ENCODE measurements at regions not wholly inside any gene's neighbourhood (a gene's known extent, or its start where the extent isn't known, plus 50 kb on each side); places are given as distances from the start of the nearest gene placed in this dataset.

DNA sequence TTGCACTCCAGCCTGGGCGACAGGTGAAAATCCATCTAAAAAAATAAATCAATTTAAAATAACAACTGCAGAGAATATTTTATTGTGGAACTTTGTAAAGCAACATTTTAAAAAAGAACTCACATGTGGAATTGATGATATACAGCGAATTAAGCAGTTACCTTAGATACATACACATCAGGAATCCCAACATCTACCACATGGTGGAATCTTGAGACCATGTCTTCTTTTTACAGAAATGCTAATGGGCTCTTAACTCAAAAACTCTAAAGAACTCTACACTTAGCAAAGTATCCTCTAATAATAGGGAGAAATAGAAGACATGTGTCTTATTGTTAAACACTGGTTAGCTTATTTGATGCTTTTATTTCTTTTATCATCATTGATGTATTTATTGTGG, 373.6 kb downstream of the CDH7 start:
- intact Hi-C loops (cut with DNase I) = no loop called here
- Histone ChIP-seq H3K36me3 (no peaks in the 10 kb centered on the region), H3K27ac (no peak overlapping the region), H3K4me3 (no peak overlapping the region), H3K9me3 (no peaks in the 10 kb centered on the region), H3K27me3 (no peaks in the 10 kb centered on the region), H3K4me1 (no peaks in the 10 kb centered on the region)
- ATAC-seq = no peak
- no peak for DNase-seq
- TF ChIP-seq, protein P1, sequence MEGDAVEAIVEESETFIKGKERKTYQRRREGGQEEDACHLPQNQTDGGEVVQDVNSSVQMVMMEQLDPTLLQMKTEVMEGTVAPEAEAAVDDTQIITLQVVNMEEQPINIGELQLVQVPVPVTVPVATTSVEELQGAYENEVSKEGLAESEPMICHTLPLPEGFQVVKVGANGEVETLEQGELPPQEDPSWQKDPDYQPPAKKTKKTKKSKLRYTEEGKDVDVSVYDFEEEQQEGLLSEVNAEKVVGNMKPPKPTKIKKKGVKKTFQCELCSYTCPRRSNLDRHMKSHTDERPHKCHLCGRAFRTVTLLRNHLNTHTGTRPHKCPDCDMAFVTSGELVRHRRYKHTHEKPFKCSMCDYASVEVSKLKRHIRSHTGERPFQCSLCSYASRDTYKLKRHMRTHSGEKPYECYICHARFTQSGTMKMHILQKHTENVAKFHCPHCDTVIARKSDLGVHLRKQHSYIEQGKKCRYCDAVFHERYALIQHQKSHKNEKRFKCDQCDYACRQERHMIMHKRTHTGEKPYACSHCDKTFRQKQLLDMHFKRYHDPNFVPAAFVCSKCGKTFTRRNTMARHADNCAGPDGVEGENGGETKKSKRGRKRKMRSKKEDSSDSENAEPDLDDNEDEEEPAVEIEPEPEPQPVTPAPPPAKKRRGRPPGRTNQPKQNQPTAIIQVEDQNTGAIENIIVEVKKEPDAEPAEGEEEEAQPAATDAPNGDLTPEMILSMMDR (IDR thresholded peaks at IDR 0.05) = no peak

DNA sequence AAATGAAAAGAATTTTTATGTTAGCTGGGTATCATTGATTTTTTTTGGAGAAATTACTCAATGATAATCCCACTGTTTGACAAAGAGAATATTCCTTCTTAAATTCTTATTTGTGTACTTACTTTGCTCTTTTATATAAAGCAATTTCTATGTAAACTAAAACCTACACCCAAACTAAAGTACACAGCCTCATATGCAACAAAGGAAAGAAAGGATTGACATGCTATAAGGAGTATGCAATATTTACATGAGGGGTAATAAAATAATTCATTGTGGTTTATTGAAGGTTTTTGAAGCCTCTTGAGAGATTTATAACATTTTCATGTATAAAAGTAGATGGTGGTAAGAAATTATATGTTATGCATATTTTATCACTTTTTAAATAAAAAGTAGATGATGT, 368.5 kb downstream of the CDH7 start:
- no peak overlapping the region for H3K27ac ChIP-seq
- no peaks in the 10 kb centered on the region for H3K36me3 ChIP-seq
- no peaks in the 10 kb centered on the region for H3K9me3 ChIP-seq
- DNase-seq (no peak), ATAC-seq (no peak)
- no peaks in the 10 kb centered on the region for H3K27me3 ChIP-seq
- no peak overlapping the region for H3K4me3 ChIP-seq
- TF ChIP-seq, protein P1 (IDR thresholded peaks at IDR 0.05) = no peak
- intact Hi-C loops (cut with DNase I) = no loop called here
- no peaks in the 10 kb centered on the region for H3K4me1 ChIP-seq

- no peak for DNase-seq
- no peak for ATAC-seq
- TF ChIP-seq, protein P1 (IDR thresholded peaks at IDR 0.05) = no peak
- Histone ChIP-seq H3K36me3 (no peaks in the 10 kb centered on the region), H3K4me1 (no peaks in the 10 kb centered on the region), H3K9me3 (no peaks in the 10 kb centered on the region), H3K27me3 (no peaks in the 10 kb centered on the region), H3K4me3 (no peak overlapping the region), H3K27ac (no peak overlapping the region)
- intact Hi-C loops (cut with DNase I) = no loop called here
Measured at GRCh38 chr18:66111018-66111417, 360.2 kb downstream of the CDH7 start.

- ATAC-seq (no peak), DNase-seq (no peak)
- no peak overlapping the region for H3K27ac ChIP-seq
- H3K4me3 ChIP-seq = no peak overlapping the region
- H3K9me3 ChIP-seq = no peaks in the 10 kb centered on the region
- intact Hi-C loops (cut with DNase I) = no loop called here
- no peaks in the 10 kb centered on the region for H3K4me1 ChIP-seq
- TF ChIP-seq, protein P1 (IDR thresholded peaks at IDR 0.05) = no peak
- H3K27me3 ChIP-seq = no peaks in the 10 kb centered on the region
- no peaks in the 10 kb centered on the region for H3K36me3 ChIP-seq
Measured at GRCh38 chr18:66110607-66111006, 359.8 kb downstream of the CDH7 start.

DNA sequence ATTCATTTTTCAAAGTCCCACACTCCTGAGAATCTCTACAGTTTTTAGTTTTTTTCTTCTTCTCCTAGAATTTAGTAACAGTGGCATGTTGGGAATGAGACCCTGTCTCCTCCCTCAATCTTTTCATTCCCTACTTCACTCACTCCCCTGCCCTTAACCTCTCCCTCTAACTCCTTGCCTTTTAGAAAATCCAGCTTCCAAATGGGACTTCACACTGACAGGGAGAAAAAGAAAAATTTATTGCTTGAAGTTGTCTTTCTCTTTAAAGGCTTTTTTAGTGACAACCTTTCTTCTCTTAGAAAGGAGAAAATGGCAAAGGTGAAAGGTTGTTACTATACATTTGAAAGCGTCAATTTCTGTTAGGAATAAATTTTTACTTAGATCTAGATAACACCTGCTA, 359.2 kb downstream of the CDH7 start:
- no peaks in the 10 kb centered on the region for H3K4me1 ChIP-seq
- ATAC-seq (no peak), DNase-seq (no peak)
- no peaks in the 10 kb centered on the region for H3K9me3 ChIP-seq
- intact Hi-C loops (cut with DNase I) = no loop called here
- H3K4me3 ChIP-seq = no peak overlapping the region
- H3K27ac ChIP-seq = no peak overlapping the region
- no peaks in the 10 kb centered on the region for H3K27me3 ChIP-seq
- H3K36me3 ChIP-seq = no peaks in the 10 kb centered on the region
- TF ChIP-seq, protein P1 (IDR thresholded peaks at IDR 0.05) = no peak

DNA sequence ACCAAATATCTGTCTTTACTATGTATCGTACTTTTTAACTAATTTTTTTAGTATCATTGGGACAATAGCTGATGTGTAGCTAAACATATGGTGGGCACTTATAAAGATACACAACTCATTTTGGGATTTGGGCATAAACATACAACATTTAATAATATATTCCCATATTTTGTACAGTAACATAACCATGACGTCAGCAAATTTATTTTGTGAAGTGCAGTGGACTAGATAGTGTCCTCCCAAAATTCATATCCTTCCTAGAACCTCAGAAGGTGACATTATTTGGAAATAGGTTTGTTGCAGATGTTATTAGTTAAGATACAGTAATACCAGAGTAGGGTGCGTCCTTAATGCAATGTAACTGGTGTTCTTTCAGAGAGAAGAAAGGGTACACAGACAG, 356.7 kb downstream of the CDH7 start:
- H3K4me3 ChIP-seq = no peak overlapping the region
- intact Hi-C loops (cut with DNase I) = no loop called here
- DNase-seq (no peak), ATAC-seq (no peak)
- H3K4me1 ChIP-seq = no peaks in the 10 kb centered on the region
- no peaks in the 10 kb centered on the region for H3K9me3 ChIP-seq
- TF ChIP-seq, protein P1 (IDR thresholded peaks at IDR 0.05) = no peak
- H3K36me3 ChIP-seq = no peaks in the 10 kb centered on the region
- no peaks in the 10 kb centered on the region for H3K27me3 ChIP-seq
- H3K27ac ChIP-seq = no peak overlapping the region

All from upper lobe of right lung (tissue), 1 donor.